Prostate gland (tissue), 2 donors: ENCODE measurements at regions not wholly inside any gene's neighbourhood (a gene's known extent, or its start where the extent isn't known, plus 50 kb on each side); places are given as distances from the start of the nearest gene placed in this dataset.

Source experiments
- POLR2AphosphoS5 ChIP-seq: sonication (generic); formaldehyde crosslinking; IDR thresholded peaks from one replicate; pipeline ENCODE4 v1.6.1; 2017; ENCODE audit warnings: antibody characterized with exemption
- TF ChIP-seq, protein P1 (sequence below), 4 experiments: fragments of 200-600 bp in 2 of 4; fragments of 450-650 bp in 2 of 4; sonication (generic) in 2 of 4; IDR thresholded peaks; 1 replicate in 3 of 4; 2 replicates in 1 of 4; pipeline ENCODE4 v1.5.1; 2016 to 2019; ENCODE audit warnings: antibody characterized with exemption in 4 of 4, mild to moderate bottlenecking in 2 of 4, moderate library complexity in 2 of 4

DNA sequence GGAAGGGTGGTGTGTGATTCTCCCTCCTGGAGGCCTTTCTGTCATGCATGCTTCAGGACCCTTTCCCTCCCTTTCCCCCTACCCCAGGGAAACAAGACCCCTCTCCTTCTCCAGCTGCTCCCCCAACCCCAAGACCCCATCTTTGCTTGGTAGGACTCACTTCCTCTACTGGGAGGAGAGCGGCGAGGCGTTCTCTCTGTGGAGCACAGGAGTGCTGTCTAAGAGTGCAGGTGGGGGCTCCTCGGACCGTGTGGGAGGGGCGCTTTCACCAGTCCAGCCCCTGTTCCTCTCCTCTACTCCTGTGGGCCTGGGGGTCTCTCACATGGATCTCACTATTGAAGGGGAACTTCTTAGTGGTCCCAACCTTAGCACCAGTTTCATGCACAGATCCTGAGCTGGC, 456.1 kb upstream of the ASIC2 start:
- TF ChIP-seq, protein P1, sequence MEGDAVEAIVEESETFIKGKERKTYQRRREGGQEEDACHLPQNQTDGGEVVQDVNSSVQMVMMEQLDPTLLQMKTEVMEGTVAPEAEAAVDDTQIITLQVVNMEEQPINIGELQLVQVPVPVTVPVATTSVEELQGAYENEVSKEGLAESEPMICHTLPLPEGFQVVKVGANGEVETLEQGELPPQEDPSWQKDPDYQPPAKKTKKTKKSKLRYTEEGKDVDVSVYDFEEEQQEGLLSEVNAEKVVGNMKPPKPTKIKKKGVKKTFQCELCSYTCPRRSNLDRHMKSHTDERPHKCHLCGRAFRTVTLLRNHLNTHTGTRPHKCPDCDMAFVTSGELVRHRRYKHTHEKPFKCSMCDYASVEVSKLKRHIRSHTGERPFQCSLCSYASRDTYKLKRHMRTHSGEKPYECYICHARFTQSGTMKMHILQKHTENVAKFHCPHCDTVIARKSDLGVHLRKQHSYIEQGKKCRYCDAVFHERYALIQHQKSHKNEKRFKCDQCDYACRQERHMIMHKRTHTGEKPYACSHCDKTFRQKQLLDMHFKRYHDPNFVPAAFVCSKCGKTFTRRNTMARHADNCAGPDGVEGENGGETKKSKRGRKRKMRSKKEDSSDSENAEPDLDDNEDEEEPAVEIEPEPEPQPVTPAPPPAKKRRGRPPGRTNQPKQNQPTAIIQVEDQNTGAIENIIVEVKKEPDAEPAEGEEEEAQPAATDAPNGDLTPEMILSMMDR (IDR thresholded peaks at IDR 0.05) = no peak
- TF ChIP-seq POLR2AphosphoS5 = no peak
